NT2/D1 (cell line): ENCODE measurements at regions not wholly inside any gene's neighbourhood (a gene's known extent, or its start where the extent isn't known, plus 50 kb on each side); places are given as distances from the start of the nearest gene placed in this dataset.

Experiments used
- YY1 ChIP-seq: IDR thresholded peaks from 2 replicates; pipeline ENCODE4 v1.6.1; 2011; ENCODE audit not compliant: insufficient read length, insufficient read depth
- ZNF274 ChIP-seq: IDR thresholded peaks from 2 replicates; pipeline ENCODE4 v1.6.1; 2011; ENCODE audit warnings: mild to moderate bottlenecking, low read depth, low read length

DNA sequence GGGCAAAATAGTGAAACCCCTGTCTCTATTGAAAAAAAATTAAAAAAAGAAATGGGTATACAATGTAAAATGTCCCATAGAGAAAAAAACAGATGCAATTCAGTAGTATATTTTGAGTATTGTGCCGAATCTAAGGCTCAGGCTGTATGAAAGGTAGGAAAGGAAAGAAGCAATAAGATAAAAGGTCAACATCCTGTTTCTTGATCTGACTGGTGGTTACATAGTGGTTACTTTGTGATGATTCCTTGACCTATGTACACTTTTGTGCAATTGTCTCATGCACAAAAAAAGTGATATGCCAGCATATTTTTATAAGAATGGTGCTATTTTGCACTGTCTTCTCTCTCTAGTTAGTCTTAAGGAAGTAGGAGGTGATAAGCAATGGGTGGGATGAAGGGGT is 1333.7 kb upstream of the TMEFF2 start:
- TF ChIP-seq YY1 (no peak), ZNF274 (no peak)
